ENCODE measurements at regions not wholly inside any gene's neighbourhood (a gene's known extent, or its start where the extent isn't known, plus 50 kb on each side); places are given as distances from the start of the nearest gene placed in this dataset.

- intact Hi-C loops (cut with micrococcal nuclease), result no loop called here
- 0% methylated on average over 5 of the region's 5 CpGs for WGBS (ENCODE audit: insufficient coverage, low coverage, missing lambda C conversion rate)
- POLR2A ChIA-PET, result no interaction called here
These were observed 576.5 kb downstream of the CSNK1G3 start for GRCh38 chr5:124088289-124089032.

More at GRCh38 chr5:124088289-124089032, 576.5 kb downstream of the CSNK1G3 start:
- Histone ChIP-seq H3K4me2 (ENCODE audit: insufficient read depth, low read length) (no peak overlapping the region), H3K27me3 (ENCODE audit: control insufficient read depth in 2 of 2, insufficient read depth in 2 of 2, low read length in 2 of 2) (no peaks in the 10 kb centered on the region), H3K4me1 (replicated peaks in 1 of 2; ENCODE audit: control insufficient read depth in 2 of 2, insufficient read depth in 2 of 2, low read length in 2 of 2) (no peaks in the 10 kb centered on the region), H3K9me1 (ENCODE audit: control insufficient read depth, insufficient read depth, low read length) (no peaks in the 10 kb centered on the region), H3K9me3 (replicated peaks; ENCODE audit: control insufficient read depth, insufficient read depth, low read depth, low read length) (no peaks in the 10 kb centered on the region), H3K36me3 (ENCODE audit: control insufficient read depth, insufficient read depth, low read length) (no peaks in the 10 kb centered on the region), H3K4me3 (no peak overlapping the region), H2AFZ (ENCODE audit: low read depth, low read length) (no peak overlapping the region), H3K27ac (ENCODE audit: extremely low read depth, low read depth, low read length) (no peak overlapping the region), H3K79me2 (ENCODE audit: control insufficient read depth, insufficient read depth, low read length) (no peaks in the 10 kb centered on the region), H4K20me1 (replicated peaks; ENCODE audit: control insufficient read depth, insufficient read depth, low read length) (no peaks in the 10 kb centered on the region), H3K9ac (ENCODE audit: insufficient read depth in 1 of 2, low read depth in 2 of 2, low read length in 2 of 2) (no peak overlapping the region)
- CTCF ChIA-PET (ENCODE audit: low intra/inter-chr PET ratio), result no interaction called here
- FAIRE-seq, result no peak
- no TSS peak for BruUV-seq (replicated peaks)
- TF ChIP-seq RNF219 (CRISPR knock-in tag; IDR thresholded peaks at IDR 0.05), result no peak
- TF ChIP-seq ZNF12 (CRISPR knock-in tag; IDR thresholded peaks at IDR 0.05), result no peak
- TF ChIP-seq ETV1 (tag; conservative IDR thresholded peaks at IDR 0.05; ENCODE audit: low read depth), result no peak
- TF ChIP-seq SAFB2 (IDR thresholded peaks at IDR 0.05; ENCODE audit: borderline replicate concordance, low read depth, low read length, severe bottlenecking), result no peak
- no peak for TF ChIP-seq PBX2 (CRISPR knock-in tag; IDR thresholded peaks at IDR 0.05; ENCODE audit: low read depth)
- TF ChIP-seq PBX2 (tag; conservative IDR thresholded peaks at IDR 0.05; ENCODE audit: low read depth), result no peak
- no peak for TF ChIP-seq ZNF232 (CRISPR knock-in tag; IDR thresholded peaks at IDR 0.05)
- TF ChIP-seq CHD1 (IDR thresholded peaks at IDR 0.05; ENCODE audit: low read length), result no peak
- TF ChIP-seq HDGF (IDR thresholded peaks at IDR 0.05), result no peak
- TF ChIP-seq ZMIZ1 (IDR thresholded peaks at IDR 0.05; ENCODE audit: low read depth in 2 of 2, low read length in 2 of 2), result no peak
- no peak for TF ChIP-seq ESRRB (CRISPR knock-in tag; IDR thresholded peaks at IDR 0.05; ENCODE audit: borderline replicate concordance)
- DNase-seq (ENCODE audit: extremely low read depth in 1 of 4, low spot score in 3 of 4), result no peak
- no peak for ATAC-seq
- in situ Hi-C loops (cut with MboI), result no loop called here

All from K562 (cell line).